K562 (cell line): ENCODE measurements at regions not wholly inside any gene's neighbourhood (a gene's known extent, or its start where the extent isn't known, plus 50 kb on each side); places are given as distances from the start of the nearest gene placed in this dataset.

Experiments used
- CREB3 ChIP-seq: fragments of 450-650 bp; conservative IDR thresholded peaks from 2 replicates; pipeline ENCODE4 v1.6.1; 2016; ENCODE audit warnings: missing genetic modification characterization, low read depth, mild to moderate bottlenecking, missing compliant biosample characterization, moderate library complexity
- E2F4 ChIP-seq: sonication (generic); formaldehyde crosslinking; IDR thresholded peaks from 2 replicates; pipeline ENCODE4 v1.8.0; 2022; ENCODE audit warnings: mild to moderate bottlenecking, low read depth, missing genetic modification reagents
- FOXP4 ChIP-seq: sonication (generic); formaldehyde crosslinking; IDR thresholded peaks from 2 replicates; pipeline ENCODE4 v1.8.0; 2022; ENCODE audit warnings: mild to moderate bottlenecking, missing genetic modification reagents, borderline replicate concordance
- HDAC6 ChIP-seq: IDR thresholded peaks from 2 replicates; pipeline ENCODE4 v1.6.1; 2012; ENCODE audit warnings: low read depth, mild to moderate bottlenecking, control low read depth, inconsistent platforms, low read length, moderate library complexity
- HOXB6 ChIP-seq: fragments of 250-450 bp; sonication (Bioruptor Pico); IDR thresholded peaks from 2 replicates; pipeline ENCODE4 v1.5.1; 2022; ENCODE audit warnings: mild to moderate bottlenecking, borderline replicate concordance
- RFX7 ChIP-seq: fragments of 250-450 bp; sonication (Bioruptor Pico); IDR thresholded peaks from 2 replicates; pipeline ENCODE4 v1.5.1; 2021; ENCODE audit warnings: mild to moderate bottlenecking

GRCh38 chr19:33928458-33928950 lies 131.8 kb downstream of the KCTD15 start (continued):
- TF ChIP-seq CREB3 (tag): no peak
- TF ChIP-seq FOXP4 (CRISPR knock-in tag): no peak
- no peak for TF ChIP-seq E2F4 (CRISPR knock-in tag)
- TF ChIP-seq HOXB6 (CRISPR knock-in tag): no peak
- no peak for TF ChIP-seq HDAC6
- no peak for TF ChIP-seq RFX7
